Daoy (cell line): ENCODE measurements at regions not wholly inside any gene's neighbourhood (a gene's known extent, or its start where the extent isn't known, plus 50 kb on each side); places are given as distances from the start of the nearest gene placed in this dataset.
A peak's percentile ranks its signal among the peaks of the same experiment; 100 is the strongest.

Source experiments
- DNase-seq: peaks from one replicate; pipeline ENCODE4 v3.0.0-alpha.2; 2015; ENCODE audit warnings: low read depth

DNA sequence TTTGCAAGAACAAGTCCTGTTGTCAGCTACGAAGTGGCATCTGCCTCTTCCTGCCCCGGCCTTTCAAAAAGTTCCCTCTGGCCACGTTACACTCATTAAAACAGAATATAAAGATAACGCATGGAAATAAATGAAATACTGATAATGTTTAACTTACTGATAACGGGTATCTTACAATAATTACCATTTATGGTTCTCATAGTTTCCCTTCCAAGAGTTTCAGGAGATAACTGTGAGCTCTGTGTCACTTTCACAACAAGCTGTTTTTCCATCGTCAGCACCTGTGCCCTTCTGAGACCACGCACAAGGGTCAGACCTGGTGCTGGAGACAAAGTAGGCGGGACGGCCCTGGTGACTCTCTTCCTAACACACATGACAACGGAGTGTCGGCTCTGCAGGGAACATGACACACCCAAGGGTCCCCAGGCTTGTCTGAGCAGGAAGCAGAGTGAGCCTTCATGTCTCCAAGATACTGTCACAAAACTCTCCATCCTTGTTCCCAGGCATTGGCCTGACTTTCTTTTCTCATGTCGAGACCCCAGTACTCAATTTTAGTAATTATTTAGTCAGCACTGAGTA lies 86.2 kb upstream of the THBS2 start:
- DNase-seq = peak; percentile 37

- no peak for DNase-seq
Observed at GRCh38 chr6:169339025-169339424, 85.4 kb upstream of the THBS2 start.

GRCh38 chr6:169337886-169338445 lies 84.3 kb upstream of the THBS2 start:
- DNase-seq = peak; percentile 43

GRCh38 chr6:169335301-169335700 lies 81.7 kb upstream of the THBS2 start:
- DNase-seq = no peak

DNA sequence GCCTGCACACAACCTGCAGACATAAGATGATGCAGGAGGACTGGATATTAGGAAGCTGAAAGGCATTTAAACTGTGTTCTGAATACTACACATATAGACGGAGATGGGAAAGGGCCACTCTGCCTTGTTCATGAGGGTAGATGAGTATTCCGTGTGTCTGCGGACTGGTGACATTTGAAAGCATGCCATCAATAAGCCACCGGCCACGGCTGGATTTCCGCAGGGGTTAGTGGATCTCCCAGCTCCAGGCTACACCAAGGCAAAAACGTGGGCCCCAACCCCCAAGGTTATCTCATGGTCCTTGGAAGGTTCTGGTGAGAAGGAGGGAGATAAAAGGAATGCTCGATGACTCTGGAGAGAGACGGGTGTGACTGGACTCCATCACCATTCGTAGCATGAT lies 78.6 kb upstream of the THBS2 start:
- DNase-seq = no peak

DNA sequence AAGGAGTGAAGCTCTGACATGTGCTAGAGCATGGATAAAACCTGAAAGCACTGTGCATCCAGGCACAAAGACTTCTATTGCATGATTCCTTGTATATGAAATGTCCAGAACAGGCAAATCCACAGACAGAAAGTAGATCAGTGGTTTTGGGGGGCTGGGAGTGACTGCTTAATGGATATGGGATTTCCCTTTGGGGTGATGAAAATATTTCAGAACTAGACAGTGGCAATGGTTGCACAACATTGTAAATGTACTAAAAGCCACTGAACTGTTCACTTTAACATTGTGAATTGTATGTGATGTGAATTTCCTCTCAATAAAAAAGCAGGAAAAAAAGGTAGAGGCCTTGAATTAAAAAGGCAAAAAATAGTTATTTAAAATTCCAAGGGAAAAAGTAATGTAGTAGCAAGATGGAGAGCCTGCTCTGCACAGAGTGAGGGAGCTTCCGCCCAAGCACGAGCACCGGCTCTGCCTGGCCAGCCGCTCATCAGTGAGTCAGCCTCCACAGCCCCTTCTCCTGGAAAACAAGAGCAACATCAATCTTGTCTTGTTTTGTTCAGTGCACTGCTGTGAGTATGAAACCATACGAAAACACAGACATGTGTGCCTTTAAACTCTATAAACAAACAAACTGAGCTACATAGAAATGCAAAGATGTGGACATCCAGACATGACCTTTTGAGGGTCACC lies 74.6 kb upstream of the THBS2 start:
- peak; percentile 63 for DNase-seq

DNA sequence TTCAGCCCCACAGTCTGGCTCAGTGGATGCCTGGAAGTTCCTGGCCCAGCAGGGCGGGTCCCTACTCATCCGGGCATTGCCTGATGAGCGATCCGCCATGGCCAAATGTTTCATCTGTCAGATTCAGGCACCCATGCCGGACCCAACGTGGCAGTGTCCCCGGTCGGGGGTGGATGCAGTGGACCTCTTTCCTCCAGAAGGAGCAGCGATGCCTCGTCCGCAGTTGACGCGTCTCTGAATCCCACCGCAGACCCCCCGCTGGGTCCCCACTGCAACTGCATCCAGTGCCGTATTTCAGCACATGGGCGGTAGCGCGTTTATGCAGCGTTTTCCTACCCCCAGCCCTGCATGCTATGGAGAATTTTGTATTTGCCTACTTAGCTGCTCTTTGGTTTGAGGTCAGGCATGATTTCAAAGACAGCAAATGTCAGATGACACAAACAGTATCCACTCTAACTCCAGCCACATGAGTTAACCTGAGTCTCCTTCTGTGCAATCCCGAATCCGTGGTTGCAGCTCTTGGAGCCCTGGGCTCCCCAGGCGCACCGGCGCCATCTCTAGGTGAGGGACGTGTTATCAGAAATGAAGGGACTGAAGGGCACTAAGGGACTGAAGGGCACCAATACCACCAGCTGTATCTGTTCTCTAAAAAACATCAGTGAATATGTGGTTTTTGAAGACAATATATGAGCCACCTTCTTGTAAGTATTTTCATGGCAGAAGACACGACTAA lies 72.6 kb upstream of the THBS2 start:
- DNase-seq = peak; percentile 60

GRCh38 chr6:169324656-169325459 lies 71.2 kb upstream of the THBS2 start:
- DNase-seq = no peak

DNA sequence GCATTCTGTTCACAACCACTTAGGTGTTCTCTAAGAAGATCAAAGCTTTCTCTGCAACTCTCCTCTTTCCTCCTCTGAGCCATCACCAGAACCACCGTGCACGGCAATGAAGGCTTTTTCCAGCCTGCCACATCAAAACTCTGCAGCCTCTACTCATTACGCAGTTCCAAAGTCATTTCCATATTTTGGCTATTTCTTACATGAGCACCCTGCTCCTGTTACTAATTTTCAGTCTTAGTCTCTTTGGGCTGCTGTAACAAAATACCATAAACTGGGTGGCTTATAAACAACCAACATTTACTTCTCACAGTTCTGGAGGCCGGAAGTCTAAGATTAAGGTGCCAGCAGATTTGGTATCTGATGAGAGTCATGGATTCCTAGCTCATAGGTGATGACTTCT lies 70.4 kb upstream of the THBS2 start:
- no peak for DNase-seq

DNA sequence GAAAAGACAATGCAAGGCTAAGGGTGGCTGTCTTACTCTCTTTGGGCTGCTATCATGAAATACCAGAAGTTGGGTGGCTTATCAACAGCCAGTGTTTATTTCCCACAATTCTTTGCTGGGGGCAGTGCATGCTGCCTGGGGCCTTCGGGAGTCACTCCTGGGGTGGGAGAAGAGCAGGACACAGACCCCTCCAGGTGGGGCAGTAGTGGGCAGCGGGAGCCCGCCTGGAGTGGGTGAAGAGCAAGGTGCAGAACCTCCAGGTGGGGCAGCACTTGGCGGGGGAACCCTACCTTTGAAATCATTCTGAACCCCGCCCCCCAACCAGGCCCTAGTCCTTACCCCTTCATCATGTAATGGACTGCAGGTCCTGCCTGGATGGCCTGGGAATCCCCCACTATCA lies 69.6 kb upstream of the THBS2 start:
- no peak for DNase-seq

DNA sequence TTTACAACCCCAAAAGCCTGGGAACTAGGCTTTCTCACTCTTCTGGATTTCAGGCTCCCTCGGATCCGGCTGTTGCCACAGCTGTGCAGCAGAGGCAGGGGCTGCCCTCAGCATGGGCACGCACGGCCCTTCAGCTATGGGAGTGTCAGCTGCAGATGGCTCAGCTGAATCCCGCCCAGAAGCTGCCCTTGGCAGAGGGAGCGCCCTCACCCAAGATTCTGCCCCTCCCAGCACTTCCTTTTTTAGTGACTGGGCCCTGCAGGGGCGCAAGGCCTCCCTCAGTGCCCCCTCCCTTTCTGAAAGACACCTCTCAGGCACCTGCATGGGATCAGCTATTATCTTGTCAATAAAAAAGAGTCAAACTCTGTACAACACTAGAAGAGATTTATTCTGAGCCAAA lies 67.9 kb upstream of the THBS2 start:
- DNase-seq = no peak

DNA sequence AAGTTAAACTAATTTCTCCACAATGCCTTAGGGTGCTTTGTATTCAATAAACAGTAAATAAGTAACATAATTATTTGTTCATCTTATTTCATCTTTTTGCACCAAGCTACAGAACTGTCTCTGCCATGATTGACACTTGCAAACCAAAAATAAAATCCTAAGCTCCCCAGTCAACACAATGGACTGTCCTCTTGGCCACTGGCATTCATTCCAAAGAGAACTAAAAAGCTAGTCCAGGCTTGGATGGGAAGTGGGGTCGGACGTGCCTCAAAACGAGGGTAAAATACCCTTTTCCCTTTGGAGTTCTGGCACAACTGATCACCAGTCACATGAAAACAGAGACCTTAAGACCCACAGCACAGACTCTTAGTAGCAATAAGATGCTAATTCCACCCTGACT lies 66.4 kb upstream of the THBS2 start:
- no peak for DNase-seq

DNA sequence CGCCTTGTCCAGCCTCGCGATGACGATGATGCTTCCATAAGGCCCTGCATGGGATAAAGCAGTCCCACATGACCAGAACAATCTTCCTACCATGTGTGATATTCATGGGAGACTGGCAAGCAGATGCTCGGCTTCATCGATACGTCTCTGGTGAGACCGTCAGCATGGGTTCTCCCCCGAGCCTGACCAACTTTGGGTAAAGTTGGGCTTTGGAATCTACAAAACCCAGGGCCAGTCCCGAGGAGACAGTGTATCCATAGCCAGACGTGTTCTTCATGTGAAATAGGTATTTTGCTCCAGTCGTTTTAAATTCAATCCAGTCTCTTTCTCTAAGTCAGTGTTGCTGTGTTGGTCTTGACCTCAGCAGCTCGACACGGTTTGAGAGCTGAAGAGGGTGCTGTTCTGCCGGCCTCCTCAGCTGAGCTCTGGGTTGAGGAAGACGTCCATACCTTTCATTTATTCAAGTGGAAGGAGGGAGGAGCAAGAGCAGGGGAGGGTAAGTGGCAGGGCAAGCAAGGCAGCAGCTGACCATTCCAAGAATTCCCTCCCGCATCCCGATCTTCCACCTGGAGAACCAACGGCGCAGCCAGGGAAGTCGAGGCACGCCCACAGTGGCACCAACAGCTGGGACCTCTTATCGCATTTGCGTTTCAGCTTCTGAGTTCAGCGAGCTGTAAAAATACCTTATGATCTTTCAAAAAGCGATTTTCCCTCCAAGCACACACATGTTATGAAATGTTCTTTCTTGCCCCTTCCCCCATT lies 64.0 kb upstream of the THBS2 start:
- DNase-seq = no peak

GRCh38 chr6:169316651-169317050 lies 63.0 kb upstream of the THBS2 start:
- DNase-seq = no peak

GRCh38 chr6:169315830-169316614 lies 62.4 kb upstream of the THBS2 start:
- DNase-seq = no peak

- DNase-seq = no peak
Observed at GRCh38 chr6:169313347-169314010, 59.8 kb upstream of the THBS2 start.

DNA sequence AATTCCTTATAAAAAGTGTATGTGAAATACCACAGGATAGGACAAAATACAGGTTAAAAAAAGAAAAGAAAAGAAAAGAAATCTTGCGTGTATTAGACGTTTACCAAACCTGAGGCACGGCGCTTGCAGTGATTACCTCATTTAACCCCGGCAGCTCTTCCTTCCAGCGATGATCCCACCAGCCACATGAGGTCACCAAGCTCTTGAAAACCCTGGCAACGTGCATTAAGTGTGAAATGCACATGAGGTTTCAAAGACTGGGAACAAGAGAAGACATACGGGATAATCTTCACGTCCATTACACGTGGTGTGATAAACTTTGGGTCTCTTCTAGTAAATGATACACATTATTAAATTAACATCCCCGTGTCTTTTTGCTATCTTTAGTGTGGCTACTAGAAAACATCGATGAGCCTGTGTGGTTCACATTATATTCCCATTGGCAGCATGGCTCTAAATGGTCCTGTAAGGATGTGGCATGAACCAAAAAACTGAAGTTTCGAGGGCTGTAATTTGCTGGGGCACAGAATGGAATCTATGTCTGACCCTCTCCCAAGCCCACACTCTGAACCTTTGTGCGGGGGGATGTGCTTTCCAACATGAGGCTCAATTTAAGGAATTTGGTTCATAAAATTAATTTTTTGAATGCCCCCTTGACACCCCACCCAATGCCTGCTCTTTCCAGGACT lies 59.2 kb upstream of the THBS2 start:
- DNase-seq = peak; percentile 64

GRCh38 chr6:169310983-169311382 lies 57.3 kb upstream of the THBS2 start:
- DNase-seq = no peak
